HG03066 (cell line): ENCODE measurements at regions not wholly inside any gene's neighbourhood (a gene's known extent, or its start where the extent isn't known, plus 50 kb on each side); places are given as distances from the start of the nearest gene placed in this dataset.
"Not testable (repeated sequence)": the region's sequence is repeated elsewhere in the genome, so short reads cannot be mapped to it uniquely, and the experiment has no call there.

Experiments used
- ATAC-seq: cut with Tn5 transposase; IDR thresholded peaks from one replicate; pipeline ENCODE4 v1.9.1; 2021; ENCODE audit warnings: low read depth; ENCODE audit not compliant: unreplicated experiment

DNA sequence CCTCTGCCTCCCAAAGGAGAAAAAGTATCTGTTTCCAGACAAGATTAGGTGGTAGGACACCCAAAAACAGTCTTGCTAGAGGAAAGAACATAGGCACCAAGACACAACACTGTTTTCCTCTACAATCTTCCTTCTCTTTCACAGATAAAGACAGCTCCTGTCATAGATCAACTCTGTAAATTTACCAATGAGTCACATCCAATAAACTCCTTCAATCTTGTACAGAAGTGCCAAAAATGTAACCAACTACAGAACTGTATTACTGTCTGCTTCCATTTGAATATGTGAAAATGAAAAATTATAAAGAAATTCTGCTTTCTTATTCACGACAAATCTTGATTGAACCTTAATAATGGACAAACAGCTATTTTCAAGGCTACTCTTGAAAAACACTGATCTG is 286.9 kb downstream of the PLK2 start:
- ATAC-seq = no peak

DNA sequence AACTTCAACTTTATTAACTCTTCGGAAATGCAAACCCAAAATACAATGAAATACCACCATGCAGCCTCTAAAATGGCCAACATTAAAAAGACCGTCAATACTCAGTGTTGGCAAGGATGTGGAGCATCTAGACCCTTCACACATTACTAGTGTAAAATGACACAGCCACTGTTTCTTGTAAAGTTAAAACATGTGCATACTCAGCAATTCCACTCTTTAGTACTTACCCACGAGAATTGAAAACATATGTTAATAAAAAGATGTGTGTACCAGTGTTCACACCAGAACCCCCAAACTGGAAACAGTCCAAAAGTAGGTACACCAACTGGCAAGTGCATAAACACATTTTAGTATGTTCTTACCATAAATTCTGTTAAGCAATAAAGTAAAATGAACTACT is 294.7 kb downstream of the PLK2 start:
- no peak for ATAC-seq

DNA sequence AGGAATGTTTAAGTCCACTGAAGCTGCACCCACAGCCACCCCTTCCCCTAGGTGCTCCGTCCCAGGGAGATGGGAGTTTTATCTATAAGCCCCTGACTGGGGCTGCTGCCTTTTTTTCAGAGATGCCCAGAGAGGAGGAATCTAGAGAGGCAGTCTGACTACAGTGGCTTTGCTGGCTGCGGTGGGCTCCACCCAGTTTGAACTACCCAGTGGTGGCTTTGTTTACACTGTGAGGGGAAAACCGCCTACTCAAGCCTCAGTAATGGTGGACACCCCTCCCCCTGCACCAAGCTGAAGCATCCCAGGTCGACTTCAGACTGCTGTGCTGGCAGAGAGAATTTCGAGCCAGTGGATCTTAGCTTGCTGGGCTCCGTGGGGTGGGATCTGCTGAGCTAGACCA is 298.0 kb downstream of the PLK2 start:
- ATAC-seq = not testable (repeated sequence)

DNA sequence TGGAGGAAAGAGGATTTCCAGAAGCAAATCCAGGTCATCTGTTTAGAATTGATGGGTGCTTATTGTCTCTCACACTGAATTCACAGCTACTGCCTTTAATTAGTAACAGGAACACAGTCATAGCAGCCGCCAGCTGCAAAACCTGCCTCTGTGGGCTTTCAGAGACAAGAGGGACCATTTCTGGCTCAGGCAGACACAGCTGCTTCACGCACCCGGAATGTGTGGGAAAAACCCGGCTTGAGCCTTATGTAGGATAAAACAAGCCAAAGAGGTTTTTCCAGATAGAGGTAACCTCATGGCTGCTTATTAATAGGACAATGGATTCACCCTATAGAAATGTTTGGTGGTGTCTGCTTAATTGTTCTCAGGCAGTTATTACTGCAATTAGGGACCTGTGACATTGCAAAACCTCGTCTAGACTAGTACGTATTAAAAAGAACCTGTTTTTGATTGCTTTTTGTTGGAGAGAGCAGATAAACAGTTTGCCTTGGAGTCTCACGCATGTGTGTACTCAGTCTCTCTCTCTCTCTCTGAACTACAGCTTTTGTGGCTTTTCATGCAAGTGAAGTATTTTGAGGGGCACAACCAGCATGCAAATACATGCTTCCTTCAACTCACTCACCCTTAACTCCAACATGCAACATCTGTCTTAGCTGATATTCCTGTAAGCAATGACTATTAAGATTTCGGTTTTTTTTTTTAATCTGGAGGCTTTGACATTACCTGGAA is 302.7 kb downstream of the PLK2 start:
- ATAC-seq = no peak

DNA sequence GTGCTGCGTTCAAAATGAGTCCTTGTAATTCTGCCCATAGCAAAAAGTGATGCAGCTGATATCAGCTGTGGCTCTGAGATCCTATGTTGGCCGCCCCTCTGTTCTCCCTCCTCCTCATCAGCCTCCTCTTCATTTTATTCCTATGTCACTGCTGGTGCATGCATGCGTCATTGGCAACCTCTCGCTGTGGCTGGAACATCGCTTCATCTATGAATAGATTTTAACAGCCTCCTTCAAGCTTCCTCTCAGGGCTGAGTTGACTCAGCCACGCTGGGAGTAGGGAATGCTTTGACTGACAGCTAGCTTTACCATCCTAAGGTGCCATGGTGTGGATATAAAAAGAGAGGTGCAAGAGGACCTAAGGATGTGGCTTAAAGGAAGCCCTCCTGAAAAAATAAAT is 303.5 kb downstream of the PLK2 start:
- no peak for ATAC-seq

DNA sequence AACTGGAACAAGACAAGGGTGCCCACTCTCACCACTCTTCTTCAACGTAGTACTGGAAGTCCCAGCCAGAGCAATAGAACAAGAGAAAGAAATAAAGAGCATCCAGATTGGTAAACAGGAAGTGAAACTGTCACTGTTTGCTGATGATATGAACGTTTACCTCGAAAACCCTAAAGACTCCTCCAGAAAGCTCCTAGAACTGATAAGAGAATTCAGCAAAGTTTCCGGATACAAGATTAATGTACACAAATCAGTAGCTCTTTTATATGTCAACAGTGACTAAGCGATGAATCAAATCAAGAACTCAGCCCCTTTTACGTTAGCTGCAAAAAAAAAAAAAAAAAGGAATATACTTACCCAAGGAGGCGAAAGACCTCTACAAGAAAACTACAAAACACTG is 306.6 kb downstream of the PLK2 start:
- ATAC-seq = no peak

DNA sequence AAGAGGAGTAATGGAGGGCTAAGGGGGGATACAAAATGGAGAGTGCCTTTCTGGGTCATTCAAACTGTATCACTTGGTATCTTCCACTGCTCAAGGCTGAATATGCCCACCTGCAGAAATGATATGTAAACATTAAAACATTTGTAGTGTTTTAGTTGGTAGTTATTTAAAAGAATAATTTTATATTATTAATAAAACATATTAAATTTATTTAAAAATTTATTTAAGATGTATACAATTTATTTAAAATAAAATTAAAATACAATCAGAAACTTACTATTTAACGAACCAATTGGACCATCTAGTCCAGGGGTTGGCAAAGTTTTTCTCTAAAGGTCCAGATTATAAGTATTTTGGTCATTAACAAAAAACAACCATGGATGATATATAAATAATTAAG is 308.5 kb downstream of the PLK2 start:
- ATAC-seq = no peak

DNA sequence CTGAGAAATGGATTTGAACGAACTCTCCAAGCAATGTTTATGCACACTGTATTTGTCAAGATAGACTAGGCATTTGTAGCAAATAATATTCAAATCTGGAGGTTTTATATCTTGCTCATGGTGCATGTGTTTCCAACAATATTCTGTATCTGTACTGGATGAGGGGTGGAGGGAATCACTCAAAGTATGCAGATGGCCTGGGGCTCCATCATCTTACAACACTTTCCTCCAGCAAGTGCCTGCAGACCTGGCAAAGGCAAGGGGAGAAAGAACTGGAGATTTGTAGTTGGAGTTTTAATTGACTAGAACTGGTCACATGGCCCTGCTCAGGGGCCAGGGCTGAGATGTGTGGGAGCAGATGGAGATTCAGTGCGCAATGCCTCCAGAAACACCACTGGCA is 309.0 kb downstream of the PLK2 start:
- ATAC-seq = no peak

DNA sequence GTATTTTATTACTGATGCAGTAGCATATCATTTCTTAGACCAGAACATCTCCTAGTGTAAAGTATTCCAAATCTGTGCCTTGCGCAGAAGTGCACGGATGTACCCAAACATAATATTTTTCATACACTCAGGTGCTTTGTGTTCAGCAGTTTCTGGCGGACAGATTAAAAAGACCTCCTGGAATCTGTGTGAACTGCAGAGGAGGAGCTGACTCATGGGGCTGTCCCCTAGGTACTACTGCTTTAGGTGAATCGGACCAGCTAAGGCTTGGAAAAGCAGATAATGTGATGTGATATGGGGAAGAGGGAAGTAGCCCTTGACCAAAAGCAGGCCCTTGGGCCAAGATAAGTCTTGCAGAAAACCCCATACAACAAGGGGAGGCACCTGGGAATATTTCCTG is 310.1 kb downstream of the PLK2 start:
- no peak for ATAC-seq

DNA sequence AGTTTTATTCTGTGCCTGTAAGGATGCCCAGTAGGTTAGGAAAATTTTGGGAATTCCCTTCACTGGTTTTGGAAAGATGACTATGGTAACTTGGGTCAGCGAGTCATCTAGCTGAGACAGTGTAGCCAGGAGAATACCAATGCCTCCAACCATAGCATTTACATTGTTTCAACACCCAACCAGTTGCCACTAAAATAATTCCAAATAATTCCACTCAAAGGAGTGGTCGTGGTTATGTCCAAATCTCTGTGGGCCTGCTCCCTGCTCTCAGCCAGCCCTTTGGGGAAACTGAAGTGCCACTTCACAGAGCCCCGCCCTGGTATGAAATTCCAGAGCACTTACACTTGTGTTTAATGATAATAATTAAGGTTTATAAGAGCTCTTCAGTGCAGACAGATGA is 310.5 kb downstream of the PLK2 start:
- no peak for ATAC-seq

DNA sequence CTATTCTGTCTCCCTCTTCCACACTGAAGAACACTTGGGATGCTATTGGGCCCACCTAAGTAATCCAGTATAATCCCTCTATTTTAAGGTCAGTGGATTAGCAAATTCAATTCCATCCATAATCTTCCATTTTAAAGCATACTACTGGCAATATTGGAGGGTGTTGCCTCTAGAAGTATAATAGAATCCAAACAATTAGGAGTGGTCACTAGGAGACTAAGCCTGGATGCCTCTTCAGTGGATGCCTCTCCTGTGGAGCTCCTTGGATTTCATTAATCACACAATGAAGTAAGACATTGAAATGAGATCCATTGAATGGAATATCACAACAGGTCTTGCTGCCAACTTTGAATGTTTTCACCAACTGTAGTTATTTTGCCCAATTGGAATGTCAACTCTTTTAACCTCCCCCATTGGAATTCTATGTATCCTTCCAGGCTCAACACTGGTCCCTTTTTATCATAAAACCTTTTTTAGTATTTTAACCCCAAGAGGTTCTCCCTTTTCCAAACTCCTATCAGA is 311.6 kb downstream of the PLK2 start:
- ATAC-seq = no peak

DNA sequence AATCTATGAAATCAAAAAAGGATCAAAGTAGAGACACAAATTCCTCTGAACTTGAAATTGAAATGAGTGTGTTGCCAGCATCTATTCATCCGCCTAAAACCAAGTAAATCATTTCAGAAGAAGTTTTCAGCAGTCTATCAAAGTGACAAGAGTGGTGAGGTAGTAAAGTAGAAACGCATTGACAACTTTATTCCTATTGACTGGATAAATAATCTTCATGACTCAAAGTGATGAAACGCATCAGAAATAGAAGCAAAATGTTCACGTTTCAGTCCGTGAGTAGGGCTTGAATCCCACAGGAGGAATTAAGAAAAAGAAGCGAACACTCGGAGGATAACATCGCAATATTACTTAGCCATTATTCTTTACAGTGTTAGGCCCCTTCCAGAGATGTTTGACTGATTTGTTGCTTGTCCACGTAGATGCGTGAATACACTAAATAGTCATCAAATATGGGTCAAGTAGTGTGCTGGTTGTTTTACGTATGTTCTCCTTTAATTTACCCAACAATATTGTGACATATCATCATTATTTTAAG is 314.4 kb downstream of the PLK2 start:
- ATAC-seq = no peak

DNA sequence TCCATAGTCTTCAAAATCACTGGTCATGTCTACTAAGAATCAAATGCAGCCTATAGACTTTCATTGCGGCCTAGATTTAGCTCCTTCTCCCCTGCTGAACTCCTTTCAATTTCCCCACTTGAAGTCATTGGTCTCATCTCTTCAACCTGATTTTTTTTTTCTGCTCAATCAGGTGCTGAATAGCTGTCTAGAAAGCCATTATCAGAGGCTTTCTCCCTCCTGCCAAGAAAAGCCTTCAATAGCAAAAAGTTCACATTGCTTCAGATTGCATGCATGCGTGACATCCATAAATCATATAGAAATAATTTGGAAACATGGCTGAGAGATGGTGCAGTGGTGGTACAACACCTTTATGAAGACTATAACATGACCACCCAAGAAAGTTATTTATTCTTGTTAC is 316.2 kb downstream of the PLK2 start:
- ATAC-seq = no peak

DNA sequence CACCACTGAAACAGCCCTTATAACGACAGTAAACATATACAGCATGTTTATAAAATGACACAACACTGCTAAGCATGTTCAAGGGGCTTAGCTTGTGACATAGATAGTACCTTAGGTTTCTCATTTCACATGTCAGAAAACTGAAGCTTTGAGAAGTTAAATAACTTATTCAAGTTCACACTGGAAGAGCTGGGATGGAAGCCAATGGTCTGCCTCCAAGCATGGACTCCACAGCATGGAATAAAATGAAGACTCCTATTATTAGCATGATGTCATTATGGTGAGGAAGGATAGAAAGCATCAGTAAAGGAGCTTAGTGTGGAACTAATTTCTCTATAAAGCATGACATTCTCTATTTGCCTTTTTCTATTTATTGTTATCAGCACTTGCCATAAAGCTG is 316.7 kb downstream of the PLK2 start:
- ATAC-seq = no peak

DNA sequence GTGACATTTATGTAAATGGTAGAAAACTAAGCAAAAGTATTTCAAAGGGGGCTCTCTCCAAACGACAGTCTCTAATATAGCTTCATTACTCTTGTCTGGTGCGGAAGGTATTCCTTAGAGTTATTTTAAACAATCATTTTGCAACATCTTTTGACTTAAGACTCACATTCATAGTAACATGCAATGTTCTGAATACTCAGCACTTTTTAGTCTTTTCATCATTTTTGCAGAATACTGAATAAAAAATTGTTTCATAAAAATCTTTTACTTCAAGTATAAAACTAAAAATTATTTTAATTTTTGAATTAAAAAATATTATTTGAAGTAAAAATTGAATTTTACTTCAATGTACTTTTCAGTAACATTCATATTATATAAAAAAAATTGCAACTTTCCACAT is 321.1 kb downstream of the PLK2 start:
- no peak for ATAC-seq

DNA sequence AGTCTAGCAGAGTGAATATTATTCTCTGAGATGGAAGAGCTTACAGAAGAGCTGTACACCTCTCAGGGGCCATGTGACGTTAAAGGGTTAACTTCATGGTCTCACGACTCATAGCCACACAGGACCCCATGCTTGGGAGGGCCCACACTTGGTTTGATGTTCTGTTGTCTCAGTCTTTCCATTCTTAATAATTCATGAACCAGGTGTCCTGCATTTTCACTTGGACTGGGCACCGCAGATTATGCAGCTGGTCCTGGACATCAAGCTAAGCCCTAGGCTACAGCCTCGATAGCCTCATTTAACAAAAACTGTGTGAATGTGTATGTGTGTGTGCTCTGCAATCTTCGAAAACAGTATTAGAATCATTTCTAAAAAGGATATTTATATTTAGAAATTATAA is 323.5 kb downstream of the PLK2 start:
- no peak for ATAC-seq

DNA sequence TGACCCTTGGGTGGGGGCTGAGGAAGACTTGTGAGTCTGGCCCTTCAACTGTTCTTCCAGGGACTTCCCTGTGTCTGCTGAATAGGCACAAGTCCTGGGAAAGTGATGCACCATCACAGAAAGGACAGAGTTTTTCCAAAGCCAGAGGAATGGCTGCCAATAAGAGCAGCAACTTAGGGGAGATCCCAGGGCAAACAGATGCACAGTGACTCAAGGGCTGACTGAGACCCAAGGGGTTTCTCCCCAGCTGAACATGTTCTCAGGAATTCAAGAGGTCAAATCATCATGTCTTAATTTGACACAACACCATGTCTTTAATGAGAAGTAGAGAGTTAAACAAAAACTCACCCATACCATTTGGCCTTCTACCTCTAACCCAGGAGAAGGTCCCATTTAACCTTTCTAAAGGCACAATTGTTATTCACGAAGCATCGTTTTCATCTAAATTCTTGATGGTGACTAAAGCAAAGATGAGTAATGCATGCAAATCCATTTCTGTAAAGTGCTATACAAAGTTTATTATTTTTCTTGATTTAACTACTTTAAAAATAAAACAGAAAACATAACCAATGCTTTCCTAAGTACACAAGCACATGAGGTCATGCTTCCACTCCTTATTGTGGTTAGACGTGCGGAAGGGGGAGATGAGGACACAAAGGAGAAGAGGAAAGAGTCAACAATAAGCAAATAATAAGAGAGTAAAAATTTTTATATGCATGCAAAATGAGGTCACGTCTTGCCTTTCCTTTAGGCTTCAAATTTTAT is 324.1 kb downstream of the PLK2 start:
- ATAC-seq = no peak

DNA sequence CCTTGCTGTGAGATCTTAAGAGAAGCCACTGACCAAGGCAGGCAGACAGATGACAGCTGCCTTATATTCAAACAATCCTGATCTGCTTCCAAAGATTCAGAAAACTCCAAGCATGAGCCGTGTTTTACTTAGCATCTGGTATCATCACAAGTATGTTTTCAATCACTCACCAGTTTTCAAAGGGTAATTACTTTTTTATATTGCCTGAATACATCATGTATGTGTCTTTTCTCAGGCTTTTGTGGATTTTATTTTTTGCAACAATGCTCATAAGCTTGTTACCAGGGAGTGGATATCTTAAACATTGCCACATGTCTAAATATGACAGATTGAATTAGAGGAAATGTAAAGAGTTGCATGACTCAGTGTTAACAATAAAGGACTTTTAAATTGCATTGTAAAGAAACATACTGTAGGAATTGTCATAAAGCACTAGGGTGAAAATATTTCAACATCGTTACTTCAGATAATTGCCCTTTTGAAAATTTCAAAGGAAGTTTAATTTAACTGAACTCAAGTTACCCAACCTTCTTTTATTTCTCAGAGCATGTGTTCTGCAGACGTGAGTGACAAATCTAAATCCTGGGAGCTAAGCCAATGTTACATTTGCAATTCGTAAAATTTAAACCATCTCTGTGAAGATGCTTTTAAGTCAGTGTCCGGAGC is 326.1 kb downstream of the PLK2 start:
- no peak for ATAC-seq

DNA sequence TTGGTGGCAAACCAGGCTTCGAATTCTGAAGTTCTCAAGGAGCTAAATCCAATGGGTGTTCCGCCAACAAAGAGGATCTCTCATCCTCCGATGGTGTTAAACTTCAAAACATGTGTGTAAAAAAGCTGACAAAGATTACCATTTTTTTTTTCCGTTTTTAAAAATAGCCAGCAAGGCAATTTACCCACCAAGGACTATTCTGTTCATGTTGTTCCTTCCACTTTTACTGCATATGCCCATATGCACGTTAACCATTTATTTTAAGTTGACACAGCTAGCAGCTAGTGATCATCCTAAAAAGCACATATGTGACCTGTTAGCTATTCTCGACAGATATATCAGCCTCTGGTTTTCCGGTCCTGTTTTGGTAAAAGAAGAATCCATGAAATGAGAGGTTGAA is 326.7 kb downstream of the PLK2 start:
- no peak for ATAC-seq

DNA sequence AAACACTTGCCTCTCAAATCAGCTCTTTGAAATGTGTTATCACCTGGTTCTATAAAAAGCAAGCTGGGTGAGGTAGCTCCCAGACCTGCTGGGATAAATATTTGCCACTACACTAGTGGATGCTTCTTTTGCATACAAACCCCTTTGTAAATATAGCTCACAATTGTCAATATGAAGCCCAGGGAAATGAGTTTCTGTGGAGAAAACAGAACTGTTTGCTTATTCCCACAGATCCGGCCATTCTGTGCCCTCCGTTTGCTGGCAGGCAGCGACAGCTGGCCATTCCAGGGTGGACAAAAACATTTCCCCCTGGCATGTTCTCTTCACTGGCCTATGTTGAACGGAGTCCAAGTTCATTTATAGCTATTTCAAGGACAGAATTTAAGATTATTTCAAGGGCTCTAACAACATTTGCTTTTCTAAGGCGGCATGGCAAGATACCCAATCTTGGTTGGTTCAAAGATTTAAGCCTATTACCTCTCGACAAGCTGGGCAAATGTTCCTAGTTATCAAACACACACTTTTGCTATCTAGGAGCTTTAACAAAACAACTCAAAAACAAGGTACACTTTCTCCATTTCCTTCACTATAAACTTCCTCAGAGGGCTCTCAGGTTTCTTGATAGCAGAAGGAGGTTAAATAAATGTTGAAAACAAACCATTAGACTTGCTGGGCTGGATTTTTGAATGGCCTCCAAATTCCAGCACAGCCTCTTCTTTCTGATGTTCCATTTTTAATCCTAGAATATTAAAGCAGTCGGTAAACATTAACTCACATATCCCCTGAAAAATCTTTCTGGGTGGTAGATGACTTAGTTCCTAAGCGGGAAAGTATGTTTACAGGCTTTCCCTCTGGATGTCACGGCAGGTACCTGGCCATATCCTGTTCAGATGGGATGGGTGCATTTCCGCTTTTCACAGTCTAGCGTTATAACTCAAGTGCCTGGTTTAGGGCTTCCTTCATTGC is 332.3 kb downstream of the PLK2 start:
- ATAC-seq = no peak
